Endothelial cell (in vitro differentiated cells): ENCODE measurements at regions not wholly inside any gene's neighbourhood (a gene's known extent, or its start where the extent isn't known, plus 50 kb on each side); places are given as distances from the start of the nearest gene placed in this dataset.
"Not testable (repeated sequence)": the region's sequence is repeated elsewhere in the genome, so short reads cannot be mapped to it uniquely, and the experiment has no call there.

Experiments
- DNase-seq: peaks from one replicate; pipeline ENCODE4 v3.0.0; 2021; ENCODE audit warnings: low spot score
- H3K27ac Mint-ChIP-seq: one replicate; pipeline ENCODE4 v1.8.0; 2021; ENCODE audit warnings: mixed read lengths, inconsistent platforms; ENCODE audit not compliant: unreplicated experiment
- H3K27me3 Mint-ChIP-seq: one replicate; pipeline ENCODE4 v1.8.0; 2021; ENCODE audit warnings: mild to moderate bottlenecking, moderate library complexity, mixed read lengths, inconsistent platforms; ENCODE audit not compliant: unreplicated experiment
- H3K36me3 Mint-ChIP-seq: one replicate; pipeline ENCODE4 v1.8.0; 2021; ENCODE audit warnings: mild to moderate bottlenecking, low read depth, mixed read lengths, inconsistent platforms; ENCODE audit not compliant: unreplicated experiment
- H3K4me1 Mint-ChIP-seq: one replicate; pipeline ENCODE4 v1.8.0; 2021; ENCODE audit warnings: mild to moderate bottlenecking, mixed read lengths, inconsistent platforms; ENCODE audit not compliant: unreplicated experiment
- H3K4me3 Mint-ChIP-seq: one replicate; pipeline ENCODE4 v1.8.0; 2021; ENCODE audit warnings: mild to moderate bottlenecking, mixed read lengths, inconsistent platforms; ENCODE audit not compliant: unreplicated experiment
- H3K9me3 Mint-ChIP-seq: one replicate; pipeline ENCODE4 v1.8.0; 2021; ENCODE audit warnings: mixed read lengths, inconsistent platforms; ENCODE audit not compliant: unreplicated experiment
- TF ChIP-seq, protein P1 (sequence below): fragments of 200-600 bp; sonication (generic); IDR thresholded peaks from one replicate; pipeline ENCODE4 v1.5.0; 2021; ENCODE audit warnings: antibody characterized with exemption; ENCODE audit not compliant: unreplicated experiment

DNA sequence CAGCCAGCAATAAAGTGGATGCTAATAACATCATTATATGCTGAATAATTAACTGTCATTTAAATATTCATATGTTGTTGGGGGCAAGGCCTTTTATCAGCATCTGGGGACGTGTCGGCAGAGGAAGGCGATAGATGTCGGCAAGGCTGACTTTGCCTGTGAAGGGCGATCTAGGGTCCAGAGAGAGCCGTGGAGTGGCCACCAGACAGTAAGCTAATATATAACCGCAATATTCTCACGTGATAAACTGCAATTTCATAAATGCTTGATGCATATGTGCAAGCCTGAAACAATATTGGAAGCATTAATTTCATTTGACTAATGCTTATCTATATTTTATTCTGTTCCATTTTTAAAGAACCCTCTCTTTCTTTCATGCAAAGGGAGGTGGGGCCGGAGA, 141.0 kb upstream of the POU3F1 start:
- no peak for DNase-seq
- H3K4me3 Mint-ChIP-seq, result no peak overlapping the region
- no peaks in the 10 kb centered on the region for H3K36me3 Mint-ChIP-seq
- peaks cover 3% of the 10 kb centered on the region for H3K27me3 Mint-ChIP-seq
- H3K27ac Mint-ChIP-seq, result no peak overlapping the region
- TF ChIP-seq, protein P1, sequence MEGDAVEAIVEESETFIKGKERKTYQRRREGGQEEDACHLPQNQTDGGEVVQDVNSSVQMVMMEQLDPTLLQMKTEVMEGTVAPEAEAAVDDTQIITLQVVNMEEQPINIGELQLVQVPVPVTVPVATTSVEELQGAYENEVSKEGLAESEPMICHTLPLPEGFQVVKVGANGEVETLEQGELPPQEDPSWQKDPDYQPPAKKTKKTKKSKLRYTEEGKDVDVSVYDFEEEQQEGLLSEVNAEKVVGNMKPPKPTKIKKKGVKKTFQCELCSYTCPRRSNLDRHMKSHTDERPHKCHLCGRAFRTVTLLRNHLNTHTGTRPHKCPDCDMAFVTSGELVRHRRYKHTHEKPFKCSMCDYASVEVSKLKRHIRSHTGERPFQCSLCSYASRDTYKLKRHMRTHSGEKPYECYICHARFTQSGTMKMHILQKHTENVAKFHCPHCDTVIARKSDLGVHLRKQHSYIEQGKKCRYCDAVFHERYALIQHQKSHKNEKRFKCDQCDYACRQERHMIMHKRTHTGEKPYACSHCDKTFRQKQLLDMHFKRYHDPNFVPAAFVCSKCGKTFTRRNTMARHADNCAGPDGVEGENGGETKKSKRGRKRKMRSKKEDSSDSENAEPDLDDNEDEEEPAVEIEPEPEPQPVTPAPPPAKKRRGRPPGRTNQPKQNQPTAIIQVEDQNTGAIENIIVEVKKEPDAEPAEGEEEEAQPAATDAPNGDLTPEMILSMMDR, result no peak
- peaks cover 2% of the 10 kb centered on the region for H3K4me1 Mint-ChIP-seq
- H3K9me3 Mint-ChIP-seq, result peaks cover 6% of the 10 kb centered on the region

DNA sequence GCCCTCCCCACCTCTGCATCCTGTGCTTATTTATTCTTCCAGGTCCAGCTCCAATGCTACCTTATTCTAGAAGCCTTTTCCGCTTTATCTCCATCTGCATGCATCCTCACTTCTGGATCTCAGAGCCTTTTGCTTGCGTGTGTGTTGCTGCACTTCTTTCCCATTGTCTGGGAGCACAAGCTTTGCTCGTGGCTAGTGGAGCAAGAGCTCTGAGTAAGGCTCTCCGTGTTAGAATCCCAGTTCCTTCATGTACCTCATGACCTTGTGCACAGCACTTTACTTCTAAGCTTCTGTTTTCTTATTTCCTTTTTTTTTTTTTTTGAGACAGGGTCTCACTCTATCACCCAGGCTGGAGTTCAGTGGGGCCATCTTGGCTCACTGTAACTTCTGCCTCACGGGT, 140.0 kb upstream of the POU3F1 start:
- no peak for DNase-seq
- H3K27ac Mint-ChIP-seq, result no peak overlapping the region
- peaks cover 2% of the 10 kb centered on the region for H3K27me3 Mint-ChIP-seq
- no peaks in the 10 kb centered on the region for H3K36me3 Mint-ChIP-seq
- peaks cover 6% of the 10 kb centered on the region for H3K9me3 Mint-ChIP-seq
- peaks cover 2% of the 10 kb centered on the region for H3K4me1 Mint-ChIP-seq
- H3K4me3 Mint-ChIP-seq, result no peak overlapping the region
- TF ChIP-seq, protein P1, result no peak

- no peak overlapping the region for H3K4me3 Mint-ChIP-seq
- no peak overlapping the region for H3K27ac Mint-ChIP-seq
- H3K9me3 Mint-ChIP-seq, result peaks cover 6% of the 10 kb centered on the region
- peaks cover 1% of the 10 kb centered on the region for H3K27me3 Mint-ChIP-seq
- no peaks in the 10 kb centered on the region for H3K36me3 Mint-ChIP-seq
- DNase-seq, result no peak
- peaks cover 2% of the 10 kb centered on the region for H3K4me1 Mint-ChIP-seq
- TF ChIP-seq, protein P1, result no peak
Measured at GRCh38 chr1:38185913-38186312, 139.3 kb upstream of the POU3F1 start.

GRCh38 chr1:38183747-38184146, 137.2 kb upstream of the POU3F1 start:
- no peak for DNase-seq
- Mint-ChIP-seq H3K36me3 (peaks cover 5% of the 10 kb centered on the region), H3K4me1 (peaks cover 2% of the 10 kb centered on the region), H3K27me3 (peaks cover 1% of the 10 kb centered on the region), H3K9me3 (peaks cover 6% of the 10 kb centered on the region), H3K27ac (no peak overlapping the region), H3K4me3 (no peak overlapping the region)
- TF ChIP-seq, protein P1, result no peak

- peaks cover 5% of the 10 kb centered on the region for H3K36me3 Mint-ChIP-seq
- peaks cover 2% of the 10 kb centered on the region for H3K4me1 Mint-ChIP-seq
- H3K9me3 Mint-ChIP-seq, result peaks cover 6% of the 10 kb centered on the region
- DNase-seq, result no peak
- no peak overlapping the region for H3K4me3 Mint-ChIP-seq
- no peak overlapping the region for H3K27ac Mint-ChIP-seq
- no peaks in the 10 kb centered on the region for H3K27me3 Mint-ChIP-seq
- TF ChIP-seq, protein P1, result no peak
Measured at GRCh38 chr1:38183096-38183495, 136.5 kb upstream of the POU3F1 start.

GRCh38 chr1:38180388-38180787, 133.8 kb upstream of the POU3F1 start:
- H3K27me3 Mint-ChIP-seq, H3K4me1 Mint-ChIP-seq, DNase-seq, H3K27ac Mint-ChIP-seq, H3K36me3 Mint-ChIP-seq, H3K9me3 Mint-ChIP-seq, H3K4me3 Mint-ChIP-seq: not testable (repeated sequence)
